ENCODE measurements at regions not wholly inside any gene's neighbourhood (a gene's known extent, or its start where the extent isn't known, plus 50 kb on each side); places are given as distances from the start of the nearest gene placed in this dataset.

GRCh38 chr6:96682017-96682416 lies 119.1 kb downstream of the FHL5 start:
- Histone ChIP-seq H3K9me3 (replicated peaks; ENCODE audit: control insufficient read depth, insufficient read depth, low read length) (no peaks in the 10 kb centered on the region), H3K27me3 (ENCODE audit: control insufficient read depth in 2 of 2, insufficient read depth in 2 of 2, low read length in 2 of 2) (no peaks in the 10 kb centered on the region), H3K4me3 (replicated peaks in 1 of 3; ENCODE audit: insufficient read depth in 1 of 3, low read depth in 1 of 3, low read length in 3 of 3) (no peak overlapping the region), H3K27ac (ENCODE audit: insufficient read depth, low read depth, low read length) (no peak overlapping the region), H3K4me2 (ENCODE audit: insufficient read depth, low read length) (no peak overlapping the region), H4K20me1 (replicated peaks; ENCODE audit: control insufficient read depth, extremely low read depth, insufficient read depth, low read length) (no peaks in the 10 kb centered on the region), H2AFZ (ENCODE audit: low read depth, low read length) (no peak overlapping the region), H3K9ac (replicated peaks; ENCODE audit: extremely low read depth, insufficient read depth, low read length) (no peak overlapping the region), H3K4me1 (ENCODE audit: control insufficient read depth, extremely low read depth, insufficient read depth, low read length) (no peaks in the 10 kb centered on the region), H3K36me3 (ENCODE audit: control insufficient read depth in 2 of 2, extremely low read depth in 1 of 2, insufficient read depth in 2 of 2, low read length in 2 of 2) (no peaks in the 10 kb centered on the region), H3K79me2 (ENCODE audit: control insufficient read depth, insufficient read depth, low read length) (no peaks in the 10 kb centered on the region), H3K9me1 (replicated peaks; ENCODE audit: control insufficient read depth, extremely low read depth, insufficient read depth, low read length) (no peaks in the 10 kb centered on the region)
- dilution Hi-C loops (cut with MboI; ENCODE audit: extremely low pct_ligation_motif_present, low sequenced_read_pairs): no loop called here
- TF ChIP-seq EZH2 (IDR thresholded peaks at IDR 0.05; ENCODE audit: borderline replicate concordance, low read depth, low read length, severe bottlenecking) (no peak), CTCF (IDR thresholded peaks at IDR 0.05; ENCODE audit: extremely low read depth in 1 of 2, insufficient read depth in 1 of 2, low read depth in 1 of 2, low read length in 2 of 2) (no peak), POLR2AphosphoS5 (IDR thresholded peaks at IDR 0.05; ENCODE audit: insufficient read depth, low read depth, low read length) (no peak), MAX (IDR thresholded peaks at IDR 0.05; ENCODE audit: insufficient read depth, insufficient read length) (no peak), FOS (IDR thresholded peaks at IDR 0.05; ENCODE audit: borderline replicate concordance, insufficient read depth, low read length) (no peak), MYC (IDR thresholded peaks at IDR 0.05; ENCODE audit: low read depth, low read length) (no peak), POLR2A (IDR thresholded peaks at IDR 0.05; ENCODE audit: low read depth, low read length) (no peak), GATA2 (IDR thresholded peaks at IDR 0.05; ENCODE audit: insufficient read depth, insufficient read length, low read depth, low read length) (no peak), JUN (IDR thresholded peaks at IDR 0.05; ENCODE audit: borderline replicate concordance, insufficient read depth, insufficient read length, low read depth) (no peak)
- ChIA-PET CTCF (no interaction called here), POLR2A (no interaction called here)
- BruUV-seq (replicated peaks): no TSS peak
- intact Hi-C loops (cut with micrococcal nuclease): no loop called here
- FAIRE-seq: no peak
- DNase-seq (ENCODE audit: low read depth, low spot score): no peak

All from endothelial cell of umbilical vein (primary cell).